H7 (cell line): ENCODE measurements at regions not wholly inside any gene's neighbourhood (a gene's known extent, or its start where the extent isn't known, plus 50 kb on each side); places are given as distances from the start of the nearest gene placed in this dataset.
"Not testable (repeated sequence)": the region's sequence is repeated elsewhere in the genome, so short reads cannot be mapped to it uniquely, and the experiment has no call there.

ENCODE experiments used
- DNase-seq: peaks from one replicate; pipeline ENCODE4 v3.0.0; 2012
- H3K27me3 ChIP-seq: 2 replicates; pipeline ENCODE4 v1.6.0; 2011; ENCODE audit warnings: mild to moderate bottlenecking, low read length; ENCODE audit not compliant: control insufficient read depth, insufficient read depth
- H3K36me3 ChIP-seq: replicated peaks from 2 replicates; pipeline ENCODE4 v1.5.1; 2011; ENCODE audit warnings: low read length; ENCODE audit not compliant: control insufficient read depth, insufficient read depth
- H3K4me3 ChIP-seq: 2 replicates; pipeline ENCODE4 v1.5.1; 2011; ENCODE audit warnings: low read depth, mild to moderate bottlenecking, control low read depth, low read length, moderate library complexity; ENCODE audit not compliant: insufficient read depth

DNA sequence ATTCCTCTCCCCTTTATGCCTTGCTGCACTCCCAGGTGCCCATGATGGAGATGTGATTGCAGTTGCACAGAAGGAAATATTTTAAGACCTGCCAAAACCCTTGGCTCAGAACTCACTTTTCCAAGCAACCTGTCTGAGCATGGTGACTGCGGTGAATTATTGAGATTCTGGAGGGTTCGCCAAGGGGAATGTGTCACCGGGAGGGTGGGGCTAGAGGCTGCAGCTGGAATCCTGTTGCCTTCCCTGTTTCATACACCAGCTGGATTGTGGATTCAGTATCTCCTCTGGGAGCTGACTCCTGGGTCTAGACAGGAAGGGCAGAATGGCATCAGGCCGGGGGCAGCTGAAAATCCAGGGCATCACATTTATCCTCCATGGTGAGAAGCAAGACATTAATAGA, 527.2 kb downstream of the TMEM114 start:
- Histone ChIP-seq H3K4me3 (no peak overlapping the region), H3K27me3 (no peaks in the 10 kb centered on the region), H3K36me3 (no peaks in the 10 kb centered on the region)
- DNase-seq = no peak

DNA sequence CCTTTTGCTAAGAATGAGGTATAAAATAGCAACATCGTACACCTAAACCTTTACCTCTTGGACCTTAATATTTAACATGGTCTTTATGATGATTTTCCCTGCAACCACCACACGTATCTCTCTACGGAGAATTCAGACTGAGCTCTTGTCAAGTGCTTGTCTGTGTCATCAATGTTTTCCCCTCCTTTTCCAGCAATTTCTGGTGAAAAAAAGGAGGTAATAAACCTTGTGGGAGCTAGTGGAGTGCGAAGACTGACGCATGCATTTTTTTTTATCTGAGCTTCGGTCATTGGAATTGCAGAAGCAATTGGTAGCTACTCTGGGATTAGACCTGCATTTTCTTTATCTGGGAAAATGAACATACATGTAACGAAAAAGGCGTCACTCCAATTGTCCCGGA, 527.6 kb downstream of the TMEM114 start:
- Histone ChIP-seq H3K36me3 (no peaks in the 10 kb centered on the region), H3K4me3 (no peak overlapping the region), H3K27me3 (no peaks in the 10 kb centered on the region)
- DNase-seq = no peak

DNA sequence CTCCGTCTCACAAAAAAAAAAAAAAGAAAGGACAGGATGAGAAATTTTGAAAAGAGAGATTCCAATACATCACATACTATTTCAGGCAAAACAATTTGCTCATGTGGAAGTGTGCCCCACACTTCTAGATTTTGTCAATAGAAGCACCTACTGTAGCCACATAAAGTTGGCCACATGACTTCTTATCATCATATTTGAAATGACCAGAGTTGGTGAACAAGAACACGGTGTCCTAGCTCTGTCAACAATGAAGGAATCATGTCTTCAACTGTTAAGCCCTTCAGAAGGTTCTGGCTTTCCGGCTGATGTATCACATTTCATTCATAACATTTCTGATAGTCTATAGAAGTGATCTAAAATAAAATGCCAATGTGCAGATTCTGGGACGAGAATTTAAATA, 534.5 kb downstream of the TMEM114 start:
- Histone ChIP-seq H3K27me3 (no peaks in the 10 kb centered on the region), H3K36me3 (no peaks in the 10 kb centered on the region), H3K4me3 (no peak overlapping the region)
- no peak for DNase-seq

DNA sequence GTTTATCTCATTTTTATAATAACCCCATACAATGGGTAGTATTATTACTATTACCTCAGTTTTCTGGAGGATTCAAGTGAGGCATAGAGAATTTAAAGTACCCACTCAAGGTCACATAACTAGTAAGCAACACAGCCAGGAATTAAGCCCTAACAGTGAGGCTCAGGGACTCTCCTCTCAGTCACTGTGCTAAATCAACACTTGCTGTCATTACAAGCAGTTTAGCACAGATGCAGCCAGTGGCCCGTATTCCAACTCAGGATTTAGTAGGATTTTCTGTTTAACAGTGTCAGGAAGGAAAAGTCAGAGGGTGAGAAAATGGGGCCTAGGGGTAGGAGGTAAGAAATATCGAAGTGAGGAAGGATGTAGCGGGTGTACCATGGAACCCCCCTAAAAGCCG, 536.9 kb downstream of the TMEM114 start:
- DNase-seq = no peak
- H3K4me3 ChIP-seq = no peak overlapping the region
- H3K36me3 ChIP-seq = no peaks in the 10 kb centered on the region
- no peaks in the 10 kb centered on the region for H3K27me3 ChIP-seq

DNA sequence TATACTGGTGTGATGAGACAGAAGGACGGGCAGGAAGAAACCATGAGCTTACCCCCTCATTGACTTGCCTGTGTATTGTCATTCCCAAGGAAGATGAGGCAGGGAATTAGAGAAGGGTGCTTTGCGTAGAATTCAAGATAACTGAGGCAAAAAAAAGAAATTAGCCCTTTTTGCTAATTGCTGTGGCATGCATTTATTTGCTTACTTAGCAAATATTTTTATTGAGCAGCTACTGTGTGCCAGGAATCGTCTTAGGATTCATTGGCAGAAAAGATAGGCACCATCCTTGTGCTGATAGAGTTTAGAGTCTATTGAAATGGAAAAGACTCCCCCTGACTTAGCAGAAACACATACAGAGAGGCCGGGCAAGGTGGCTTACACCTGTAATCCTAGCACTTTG, 541.9 kb downstream of the TMEM114 start:
- Histone ChIP-seq H3K36me3 (no peaks in the 10 kb centered on the region), H3K27me3 (no peaks in the 10 kb centered on the region), H3K4me3 (no peak overlapping the region)
- DNase-seq = no peak

DNA sequence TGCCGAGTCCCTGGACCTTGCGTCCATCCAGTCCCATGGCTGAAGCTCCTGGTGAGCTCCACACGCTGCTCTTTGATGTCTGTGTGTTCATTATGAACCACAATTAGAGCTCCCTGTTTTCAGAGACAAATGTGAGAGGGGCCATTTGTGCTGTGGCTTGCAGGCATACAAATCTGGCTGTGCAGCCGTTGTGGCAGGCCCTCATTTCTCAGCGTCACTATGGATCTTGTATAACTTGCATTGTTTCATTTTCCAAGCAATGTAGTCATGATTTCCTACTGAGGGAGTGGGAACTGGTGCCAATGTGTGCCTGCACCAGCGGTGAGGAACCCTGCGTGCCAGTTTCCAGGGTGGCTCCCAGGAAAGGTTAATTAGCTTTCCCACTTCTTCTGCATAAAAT, 542.6 kb downstream of the TMEM114 start:
- no peak overlapping the region for H3K4me3 ChIP-seq
- DNase-seq = no peak
- H3K27me3 ChIP-seq = no peaks in the 10 kb centered on the region
- H3K36me3 ChIP-seq = no peaks in the 10 kb centered on the region

DNA sequence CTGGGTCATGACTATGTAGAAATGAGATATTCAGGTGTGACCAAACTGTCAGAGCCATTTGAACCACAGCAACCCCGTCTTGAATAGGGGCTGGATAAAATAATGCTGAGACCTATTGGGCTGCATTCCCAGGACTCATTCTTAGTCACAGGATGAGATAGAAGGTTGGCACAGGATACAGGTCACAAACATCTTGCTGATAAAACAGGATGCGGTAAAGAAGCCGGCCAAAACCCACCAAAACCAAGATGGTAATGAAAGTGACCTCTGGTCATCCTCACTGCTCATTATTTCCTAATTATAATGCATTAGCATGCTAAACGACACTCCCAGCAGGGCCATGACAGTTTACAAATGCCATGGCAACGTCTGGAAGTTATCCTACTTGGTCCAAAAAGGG, 545.5 kb downstream of the TMEM114 start:
- Histone ChIP-seq H3K4me3 (no peak overlapping the region), H3K27me3 (no peaks in the 10 kb centered on the region), H3K36me3 (no peaks in the 10 kb centered on the region)
- DNase-seq = no peak

DNA sequence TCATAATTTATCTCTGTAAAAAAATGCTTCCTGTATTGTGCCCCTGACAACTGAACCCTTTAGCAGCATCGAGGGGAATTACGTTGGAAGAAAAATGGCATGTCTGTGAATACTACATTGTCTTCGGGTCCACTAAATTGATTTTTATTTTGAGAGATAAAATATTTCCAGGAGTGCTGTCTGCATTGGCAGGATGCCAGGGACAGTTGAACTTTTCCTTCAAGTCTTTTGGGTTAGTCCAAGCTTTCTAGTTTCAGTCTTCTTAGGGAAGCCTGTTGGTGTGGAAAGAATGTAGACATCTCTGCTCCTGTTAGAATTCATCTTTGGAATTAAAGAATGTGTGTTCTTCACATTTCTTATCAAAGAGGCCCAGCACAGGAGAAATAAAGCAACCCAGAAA, 557.9 kb downstream of the TMEM114 start:
- Histone ChIP-seq H3K27me3 (no peaks in the 10 kb centered on the region), H3K36me3 (no peaks in the 10 kb centered on the region), H3K4me3 (no peak overlapping the region)
- no peak for DNase-seq

DNA sequence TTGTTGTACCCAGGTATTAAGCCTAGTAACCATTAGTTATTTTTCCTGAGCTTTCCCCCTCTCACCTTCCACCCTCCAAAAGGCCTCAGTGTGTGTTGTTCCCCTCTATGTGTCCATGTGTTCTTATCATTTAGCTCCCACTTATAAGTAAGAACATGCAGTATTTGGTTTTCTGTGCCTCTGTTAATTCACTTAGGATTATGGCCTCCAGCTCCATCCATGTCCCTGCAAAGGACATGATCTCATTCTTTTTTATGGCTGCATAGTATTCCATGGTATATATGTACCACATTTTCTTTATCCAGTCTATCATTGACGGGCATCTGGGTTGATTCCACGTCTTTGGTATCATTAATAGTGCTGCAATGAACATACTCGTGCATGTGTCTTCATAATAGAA, 560.3 kb downstream of the TMEM114 start:
- H3K36me3 ChIP-seq, DNase-seq, H3K27me3 ChIP-seq, H3K4me3 ChIP-seq: not testable (repeated sequence)

DNA sequence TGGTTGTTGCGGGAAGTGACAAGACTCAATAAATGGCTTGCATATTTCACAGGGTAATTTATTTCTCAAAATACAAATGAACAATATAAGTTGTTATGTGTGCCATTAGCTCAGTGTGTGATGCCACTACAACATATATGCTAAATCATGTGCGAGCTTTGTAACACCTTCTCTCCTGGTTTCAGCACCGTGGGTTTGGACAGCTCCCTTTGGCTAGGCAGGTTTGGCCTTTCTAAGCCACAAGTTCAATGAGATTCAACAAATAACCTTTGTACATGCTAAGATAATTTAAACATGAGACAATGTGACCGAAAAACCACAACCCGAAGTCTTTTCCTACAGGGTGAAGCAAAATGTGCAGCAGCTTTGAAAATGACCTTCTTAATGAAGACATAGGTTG, 563.9 kb downstream of the TMEM114 start:
- Histone ChIP-seq H3K4me3 (no peak overlapping the region), H3K27me3 (no peaks in the 10 kb centered on the region; the same call in 1 of the 2 replicates), H3K36me3 (no peaks in the 10 kb centered on the region)
- DNase-seq = peak; percentile 20

DNA sequence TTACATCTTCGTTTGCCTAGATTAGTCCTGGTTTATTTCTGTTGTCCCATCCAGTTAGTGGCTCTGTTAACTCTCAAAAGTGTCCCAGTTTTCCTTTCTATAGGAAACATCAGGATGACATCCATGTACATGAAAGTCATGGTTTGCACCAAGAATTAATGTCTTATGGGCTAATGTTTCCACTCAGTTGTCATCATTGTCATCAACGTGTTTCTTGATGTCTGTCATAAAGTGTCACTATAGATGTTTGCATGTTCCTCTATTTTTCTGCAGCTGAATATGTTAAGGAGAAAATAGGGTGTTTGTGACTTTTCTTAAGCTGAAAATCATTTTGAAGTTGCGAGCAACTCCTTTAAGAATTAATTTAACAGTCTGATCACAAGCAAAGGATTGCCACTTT, 567.0 kb downstream of the TMEM114 start:
- no peak overlapping the region for H3K4me3 ChIP-seq
- no peaks in the 10 kb centered on the region; the same call in 1 of the 2 replicates for H3K27me3 ChIP-seq
- no peaks in the 10 kb centered on the region for H3K36me3 ChIP-seq
- DNase-seq = no peak

DNA sequence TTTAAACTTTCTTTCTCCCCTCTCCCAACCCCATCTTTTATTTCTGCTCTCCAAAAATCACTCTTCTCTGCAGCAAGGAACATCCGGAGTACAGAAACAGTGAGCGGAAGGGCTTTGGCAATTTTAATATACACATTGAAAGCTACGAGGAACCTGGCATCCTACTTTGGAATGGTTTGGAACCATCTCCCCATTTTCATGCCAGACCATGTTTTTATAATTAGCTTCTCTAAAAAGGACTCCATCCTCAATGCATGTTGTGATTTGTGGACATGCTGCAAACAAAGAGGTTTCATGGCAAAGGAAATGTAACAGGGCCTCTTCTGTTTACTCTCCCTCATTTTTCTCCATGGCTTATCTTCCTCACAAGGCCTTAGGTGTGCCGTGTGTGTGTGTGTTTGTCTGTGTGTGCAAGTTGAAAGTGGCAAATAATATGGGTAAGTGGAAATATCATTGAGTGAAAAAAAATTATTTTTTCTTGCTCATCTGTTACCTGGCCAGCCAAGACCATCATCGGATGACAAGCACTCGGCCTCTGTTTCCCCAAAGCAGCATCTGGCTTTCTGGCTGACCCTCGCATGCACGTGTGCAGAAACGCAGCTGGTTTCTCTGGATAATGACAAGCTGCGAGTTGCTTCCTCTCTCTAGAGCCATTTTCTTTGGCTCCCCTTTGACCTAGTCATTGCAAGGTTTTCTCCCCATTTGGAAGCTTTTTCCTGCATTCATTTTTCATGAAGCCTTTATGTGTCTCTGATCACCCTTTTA, 585.0 kb downstream of the TMEM114 start:
- H3K36me3 ChIP-seq = no peaks in the 10 kb centered on the region

DNA sequence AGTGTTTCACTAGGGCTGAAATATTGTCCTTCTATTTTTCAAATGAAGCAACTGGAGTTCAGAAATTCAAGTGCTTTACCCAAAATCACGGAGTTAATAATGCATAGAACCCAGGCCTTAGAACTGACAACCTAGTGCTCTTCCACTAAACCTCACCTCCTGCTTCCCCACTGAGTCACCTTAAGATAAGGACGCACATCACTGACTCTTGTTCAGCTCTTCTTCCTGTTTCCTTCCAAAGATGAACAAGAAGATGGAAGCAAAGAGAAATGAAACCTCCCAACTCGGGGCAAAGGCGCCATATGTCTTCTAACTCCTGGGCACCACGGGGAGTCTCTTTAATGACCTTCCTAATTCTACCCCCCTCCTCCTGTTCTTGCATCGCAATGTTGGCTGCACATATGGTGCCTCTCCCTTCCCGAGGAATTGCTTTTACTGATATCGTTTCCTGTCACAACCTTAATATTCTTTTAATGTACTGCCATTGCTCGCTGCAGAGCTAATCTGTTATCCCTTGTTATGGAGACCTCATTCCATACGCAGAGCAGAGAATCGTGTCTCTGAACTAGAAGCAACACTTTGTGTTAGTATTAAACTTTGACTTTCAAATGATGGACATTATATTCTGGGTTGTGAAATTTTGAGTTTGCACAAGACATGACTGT, 591.4 kb downstream of the TMEM114 start:
- H3K4me3 ChIP-seq = no peak overlapping the region
- H3K27me3 ChIP-seq = no peaks in the 10 kb centered on the region; the same call in 1 of the 2 replicates
- no peaks in the 10 kb centered on the region for H3K36me3 ChIP-seq
- no peak for DNase-seq

More for the DNA sequence above, 585.0 kb downstream of the TMEM114 start:
- DNase-seq = no peak
- H3K4me3 ChIP-seq = no peak overlapping the region
- no peaks in the 10 kb centered on the region for H3K27me3 ChIP-seq

DNA sequence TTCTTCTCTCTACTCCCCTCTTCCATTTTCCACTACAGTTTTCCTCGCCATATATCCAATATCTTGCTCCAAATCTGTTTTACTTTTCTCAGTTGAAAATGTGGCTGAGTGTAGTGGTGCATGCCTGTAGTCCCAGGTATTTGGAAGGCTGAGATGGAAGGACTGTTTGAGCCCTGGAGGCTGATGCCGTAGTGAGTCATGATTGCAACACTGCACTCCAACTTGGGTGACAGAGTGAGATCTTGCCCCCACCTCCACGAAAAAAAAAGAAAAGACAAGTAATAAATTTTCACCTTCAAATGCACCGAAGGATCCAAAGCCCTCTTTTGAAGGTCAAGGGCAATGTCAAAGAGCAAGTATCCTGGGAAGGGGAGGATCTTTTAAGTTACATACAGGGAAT, 592.3 kb downstream of the TMEM114 start:
- DNase-seq = no peak
- Histone ChIP-seq H3K27me3 (no peaks in the 10 kb centered on the region; the same call in 1 of the 2 replicates), H3K36me3 (no peaks in the 10 kb centered on the region), H3K4me3 (no peak overlapping the region)

DNA sequence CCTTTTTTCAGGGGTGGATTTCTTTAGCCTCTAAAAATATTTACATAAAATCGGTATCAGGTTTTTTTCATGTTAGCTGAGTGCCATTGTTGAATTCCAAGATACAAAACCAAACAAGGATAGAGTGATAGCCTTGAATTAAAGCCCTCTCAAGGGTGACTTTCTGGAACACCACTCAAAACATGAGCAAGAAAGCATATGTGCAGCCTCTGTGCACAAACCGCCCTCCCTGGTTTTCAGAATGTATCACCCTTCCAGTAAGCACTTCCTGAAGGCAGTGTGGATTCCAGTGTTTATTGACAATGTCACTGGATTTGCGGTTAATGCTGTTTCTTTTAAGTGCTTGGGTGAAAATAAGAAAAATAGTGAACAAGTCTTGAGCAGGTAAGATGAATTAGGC, 597.7 kb downstream of the TMEM114 start:
- H3K36me3 ChIP-seq = no peaks in the 10 kb centered on the region
- H3K4me3 ChIP-seq = no peak overlapping the region
- no peaks in the 10 kb centered on the region; the same call in 1 of the 2 replicates for H3K27me3 ChIP-seq
- no peak for DNase-seq
